ENCODE measurements at regions not wholly inside any gene's neighbourhood (a gene's known extent, or its start where the extent isn't known, plus 50 kb on each side); places are given as distances from the start of the nearest gene placed in this dataset.

DNA sequence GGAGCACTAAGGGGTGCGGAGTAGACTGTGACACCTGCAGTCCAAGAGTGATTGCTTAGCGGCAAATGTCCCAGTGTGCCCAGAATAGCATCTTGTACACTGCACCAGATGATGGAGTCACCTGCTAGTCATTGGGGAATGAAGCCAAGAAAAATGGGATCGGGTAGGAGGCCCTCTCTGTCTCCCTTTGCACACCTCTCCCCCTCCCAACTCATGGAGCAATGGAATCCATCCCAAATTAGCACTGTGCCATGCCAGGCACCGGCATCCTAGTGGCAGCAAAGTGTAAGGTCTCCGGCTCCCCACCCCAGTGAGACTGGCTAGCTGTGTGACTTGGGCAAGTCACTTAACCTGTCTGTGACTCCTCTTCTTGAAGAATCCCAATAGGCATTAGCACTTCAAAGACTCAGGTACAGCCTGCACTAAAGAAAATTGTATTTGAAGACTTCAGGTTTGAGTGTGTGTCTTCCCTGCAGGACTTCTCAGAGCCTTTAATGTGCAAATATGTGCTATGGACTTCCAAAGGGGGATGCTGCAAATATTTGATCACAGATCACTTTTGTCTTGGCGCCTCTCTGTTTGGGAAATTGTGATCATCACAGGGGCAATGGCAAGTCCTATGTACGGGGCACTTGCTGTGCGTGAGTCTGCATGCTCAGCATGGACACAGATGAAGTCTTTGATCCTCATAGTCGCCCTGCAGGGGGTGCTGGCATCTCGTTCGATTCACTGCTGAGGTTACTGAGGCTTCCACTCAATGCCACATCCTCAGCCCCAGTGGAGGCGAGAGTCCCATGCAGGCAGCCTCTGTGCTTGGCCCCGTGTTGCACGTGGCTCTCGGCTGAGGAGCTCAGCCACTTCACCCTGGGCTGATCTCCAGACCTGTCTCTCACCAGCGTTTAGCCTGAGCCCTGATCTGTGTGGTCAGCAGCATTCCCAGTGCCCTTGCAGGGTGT is 272.9 kb upstream of the C1orf174 start:
- Histone ChIP-seq H3K36me3 (ENCODE audit: low read length) (no peaks in the 10 kb centered on the region), H3F3A (ENCODE audit: insufficient read depth) (no peaks in the 10 kb centered on the region), H4K20me1 (ENCODE audit: low read depth, low read length) (no peaks in the 10 kb centered on the region), H3K4me2 (ENCODE audit: low read depth, low read length, poor library complexity, severe bottlenecking) (no peak overlapping the region), H3K9me3 (ENCODE audit: insufficient read depth, low read length) (no peaks in the 10 kb centered on the region), H3K27me3 (ENCODE audit: low read length) (no peaks in the 10 kb centered on the region), H3K9ac (ENCODE audit: low read length) (no peak overlapping the region), H2AFZ (ENCODE audit: low read depth, low read length, severe bottlenecking) (no peak overlapping the region), H3K9me2 (replicated peaks; ENCODE audit: insufficient read depth, low read length) (no peaks in the 10 kb centered on the region), H3K4me3 (ENCODE audit: insufficient read depth, low read length, poor library complexity, severe bottlenecking) (no peak overlapping the region), H3K79me2 (ENCODE audit: insufficient read depth, low read length) (no peaks in the 10 kb centered on the region), H3K27ac (ENCODE audit: low read depth, low read length) (no peak overlapping the region)
- TF ChIP-seq, protein P1, sequence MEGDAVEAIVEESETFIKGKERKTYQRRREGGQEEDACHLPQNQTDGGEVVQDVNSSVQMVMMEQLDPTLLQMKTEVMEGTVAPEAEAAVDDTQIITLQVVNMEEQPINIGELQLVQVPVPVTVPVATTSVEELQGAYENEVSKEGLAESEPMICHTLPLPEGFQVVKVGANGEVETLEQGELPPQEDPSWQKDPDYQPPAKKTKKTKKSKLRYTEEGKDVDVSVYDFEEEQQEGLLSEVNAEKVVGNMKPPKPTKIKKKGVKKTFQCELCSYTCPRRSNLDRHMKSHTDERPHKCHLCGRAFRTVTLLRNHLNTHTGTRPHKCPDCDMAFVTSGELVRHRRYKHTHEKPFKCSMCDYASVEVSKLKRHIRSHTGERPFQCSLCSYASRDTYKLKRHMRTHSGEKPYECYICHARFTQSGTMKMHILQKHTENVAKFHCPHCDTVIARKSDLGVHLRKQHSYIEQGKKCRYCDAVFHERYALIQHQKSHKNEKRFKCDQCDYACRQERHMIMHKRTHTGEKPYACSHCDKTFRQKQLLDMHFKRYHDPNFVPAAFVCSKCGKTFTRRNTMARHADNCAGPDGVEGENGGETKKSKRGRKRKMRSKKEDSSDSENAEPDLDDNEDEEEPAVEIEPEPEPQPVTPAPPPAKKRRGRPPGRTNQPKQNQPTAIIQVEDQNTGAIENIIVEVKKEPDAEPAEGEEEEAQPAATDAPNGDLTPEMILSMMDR (IDR thresholded peaks at IDR 0.05; ENCODE audit: insufficient read depth, low read length, poor library complexity, severe bottlenecking): no peak
- TF ChIP-seq EZH2phosphoT487 (conservative IDR thresholded peaks at IDR 0.05; ENCODE audit: low read length): no peak

DNA sequence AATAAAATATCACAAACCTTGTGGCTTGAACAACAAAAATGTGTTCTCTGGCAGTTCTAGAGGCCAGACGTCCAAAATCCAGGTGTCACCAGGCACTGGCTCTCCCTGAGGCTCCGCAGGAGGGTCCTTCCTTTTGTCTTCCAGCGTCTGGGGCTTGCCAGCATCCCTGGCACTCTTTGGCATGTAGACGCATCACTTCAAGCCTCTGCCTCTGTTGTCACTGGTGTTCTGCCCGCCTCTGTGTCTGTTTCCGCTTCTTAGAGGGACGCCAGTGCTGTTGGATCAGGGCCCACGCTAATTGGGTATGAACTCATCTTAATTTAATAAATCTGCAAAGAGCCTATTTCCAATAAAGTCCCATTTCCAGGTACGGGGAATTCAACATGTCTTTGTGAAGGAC is 273.7 kb upstream of the C1orf174 start:
- Histone ChIP-seq H3K79me2 (ENCODE audit: insufficient read depth, low read length) (no peaks in the 10 kb centered on the region), H3K27me3 (ENCODE audit: low read length) (no peaks in the 10 kb centered on the region), H3K36me3 (ENCODE audit: low read length) (no peaks in the 10 kb centered on the region), H3K4me2 (ENCODE audit: low read depth, low read length, poor library complexity, severe bottlenecking) (no peak overlapping the region), H4K20me1 (ENCODE audit: low read depth, low read length) (no peaks in the 10 kb centered on the region), H2AFZ (ENCODE audit: low read depth, low read length, severe bottlenecking) (no peak overlapping the region), H3K4me3 (ENCODE audit: insufficient read depth, low read length, poor library complexity, severe bottlenecking) (no peak overlapping the region), H3K9ac (ENCODE audit: low read length) (no peak overlapping the region), H3F3A (ENCODE audit: insufficient read depth) (no peaks in the 10 kb centered on the region), H3K27ac (ENCODE audit: low read depth, low read length) (no peak overlapping the region), H3K9me2 (replicated peaks; ENCODE audit: insufficient read depth, low read length) (no peaks in the 10 kb centered on the region), H3K9me3 (ENCODE audit: insufficient read depth, low read length) (no peaks in the 10 kb centered on the region)
- TF ChIP-seq EZH2phosphoT487 (conservative IDR thresholded peaks at IDR 0.05; ENCODE audit: low read length): no peak

DNA sequence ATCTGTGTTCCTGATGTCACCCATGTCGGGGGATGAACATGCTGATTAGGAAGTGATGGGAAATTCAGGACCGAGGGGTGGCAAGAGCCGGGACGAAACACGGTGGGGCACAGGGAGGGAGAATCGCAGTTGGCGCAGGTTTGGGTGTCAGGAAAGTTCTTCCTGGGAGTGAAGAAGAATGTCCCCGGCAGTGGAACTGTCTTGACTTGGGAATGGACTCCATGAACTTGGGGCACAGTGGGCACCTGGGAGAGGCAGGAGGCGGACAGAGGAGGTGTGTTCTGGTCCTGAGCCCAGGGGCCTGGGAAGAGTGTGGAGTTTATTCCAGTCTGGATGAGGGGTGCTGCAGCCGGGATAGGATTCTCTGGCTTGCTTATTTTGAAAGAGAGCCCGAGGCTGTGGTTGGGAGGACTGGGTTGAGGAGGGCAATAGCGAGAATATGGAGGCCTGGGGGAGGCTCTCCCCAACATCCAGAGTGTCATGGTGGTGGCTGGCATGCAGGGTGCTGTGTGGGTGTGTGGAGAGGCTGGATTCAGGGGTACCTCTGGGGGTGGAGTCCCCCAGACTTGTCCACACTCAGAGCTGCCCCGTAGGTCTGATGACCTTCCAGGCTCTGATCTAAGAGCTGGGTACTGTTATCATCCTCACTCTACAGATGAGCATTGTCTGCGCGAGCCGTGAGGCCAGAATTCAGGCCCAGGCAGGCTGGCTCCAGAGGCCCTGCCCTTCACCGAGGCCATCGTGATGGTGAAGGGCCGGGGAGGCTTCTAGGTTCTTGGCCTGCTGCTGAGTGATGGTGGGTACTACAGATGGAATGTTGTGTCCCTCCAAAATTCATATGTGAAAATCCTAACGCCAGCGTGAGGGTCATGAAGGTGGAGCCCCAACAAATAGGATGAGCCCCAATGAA is 274.5 kb upstream of the C1orf174 start:
- Histone ChIP-seq H3K79me2 (ENCODE audit: insufficient read depth, low read length) (no peaks in the 10 kb centered on the region), H3K4me2 (ENCODE audit: low read depth, low read length, poor library complexity, severe bottlenecking) (no peak overlapping the region)

More for the DNA sequence above, 274.5 kb upstream of the C1orf174 start:
- no peaks in the 10 kb centered on the region for H3K36me3 ChIP-seq (ENCODE audit: low read length)
- H3K9ac ChIP-seq (ENCODE audit: low read length): no peak overlapping the region
- H3K27me3 ChIP-seq (ENCODE audit: low read length): no peaks in the 10 kb centered on the region
- no peak for TF ChIP-seq EZH2phosphoT487 (conservative IDR thresholded peaks at IDR 0.05; ENCODE audit: low read length)
- TF ChIP-seq, protein P1 (IDR thresholded peaks at IDR 0.05; ENCODE audit: insufficient read depth, low read length, poor library complexity, severe bottlenecking): no peak
- no peak overlapping the region for H2AFZ ChIP-seq (ENCODE audit: low read depth, low read length, severe bottlenecking)
- H3K9me3 ChIP-seq (ENCODE audit: insufficient read depth, low read length): no peaks in the 10 kb centered on the region
- H3F3A ChIP-seq (ENCODE audit: insufficient read depth): no peaks in the 10 kb centered on the region
- no peak overlapping the region for H3K27ac ChIP-seq (ENCODE audit: low read depth, low read length)
- no peak overlapping the region for H3K4me3 ChIP-seq (ENCODE audit: insufficient read depth, low read length, poor library complexity, severe bottlenecking)
- H4K20me1 ChIP-seq (ENCODE audit: low read depth, low read length): no peaks in the 10 kb centered on the region
- H3K9me2 ChIP-seq (replicated peaks; ENCODE audit: insufficient read depth, low read length): no peaks in the 10 kb centered on the region
